GM20000 (cell line): ENCODE measurements at regions not wholly inside any gene's neighbourhood (a gene's known extent, or its start where the extent isn't known, plus 50 kb on each side); places are given as distances from the start of the nearest gene placed in this dataset.

Source experiments
- DNase-seq: peaks from one replicate; pipeline ENCODE4 v3.0.0; 2012; ENCODE audit warnings: low spot score
- TF ChIP-seq, protein P1 (sequence below): IDR thresholded peaks from 2 replicates; pipeline ENCODE4 v1.5.1; 2012; ENCODE audit warnings: mild to moderate bottlenecking, control low read depth; ENCODE audit errors: extremely low read depth, missing control alignments

DNA sequence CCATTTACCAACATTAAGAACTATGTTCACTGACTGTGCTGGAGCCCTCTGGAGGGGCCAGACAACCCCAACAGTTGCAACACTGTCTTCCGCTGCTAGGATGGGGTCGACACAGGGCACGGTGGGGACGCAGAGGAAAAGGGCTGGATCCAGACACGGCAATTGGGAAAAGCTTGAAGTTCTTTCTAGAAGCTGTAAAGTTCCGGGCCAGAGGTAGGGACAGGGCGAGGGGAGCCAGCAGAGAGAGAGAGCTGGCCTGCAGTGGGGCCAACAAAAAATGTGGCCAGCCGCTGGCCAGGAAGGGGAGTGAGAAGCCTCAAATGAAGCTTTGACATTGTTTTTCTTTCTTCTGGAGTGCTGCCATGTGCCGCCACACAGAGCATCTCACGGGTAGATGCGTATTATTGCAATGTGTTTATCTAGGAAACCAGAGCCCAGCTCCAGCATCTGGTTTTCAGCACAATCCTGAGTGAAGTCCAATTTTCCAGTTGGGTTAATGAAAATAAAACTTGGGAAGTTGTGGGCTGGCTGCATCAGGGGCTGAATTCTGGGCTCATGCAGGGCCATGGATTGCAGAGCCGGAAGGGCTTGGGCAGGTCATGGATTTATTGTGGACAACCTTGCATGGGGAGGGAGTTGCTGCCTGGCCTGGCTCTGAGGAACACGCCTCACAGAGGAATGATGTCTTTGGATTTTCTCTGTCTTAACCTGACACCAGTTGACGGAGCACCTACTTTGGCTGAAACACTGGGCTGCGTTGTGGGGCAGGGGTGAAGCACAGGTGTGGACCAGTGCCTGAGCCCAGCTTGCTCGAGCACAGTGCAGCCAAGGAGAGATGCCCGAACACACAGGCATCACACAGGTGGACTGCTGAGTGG is 67.6 kb upstream of the AMPD3 start:
- no peak for DNase-seq

GRCh38 chr11:10388101-10388500 is 67.0 kb upstream of the AMPD3 start:
- no peak for DNase-seq
- TF ChIP-seq, protein P1, sequence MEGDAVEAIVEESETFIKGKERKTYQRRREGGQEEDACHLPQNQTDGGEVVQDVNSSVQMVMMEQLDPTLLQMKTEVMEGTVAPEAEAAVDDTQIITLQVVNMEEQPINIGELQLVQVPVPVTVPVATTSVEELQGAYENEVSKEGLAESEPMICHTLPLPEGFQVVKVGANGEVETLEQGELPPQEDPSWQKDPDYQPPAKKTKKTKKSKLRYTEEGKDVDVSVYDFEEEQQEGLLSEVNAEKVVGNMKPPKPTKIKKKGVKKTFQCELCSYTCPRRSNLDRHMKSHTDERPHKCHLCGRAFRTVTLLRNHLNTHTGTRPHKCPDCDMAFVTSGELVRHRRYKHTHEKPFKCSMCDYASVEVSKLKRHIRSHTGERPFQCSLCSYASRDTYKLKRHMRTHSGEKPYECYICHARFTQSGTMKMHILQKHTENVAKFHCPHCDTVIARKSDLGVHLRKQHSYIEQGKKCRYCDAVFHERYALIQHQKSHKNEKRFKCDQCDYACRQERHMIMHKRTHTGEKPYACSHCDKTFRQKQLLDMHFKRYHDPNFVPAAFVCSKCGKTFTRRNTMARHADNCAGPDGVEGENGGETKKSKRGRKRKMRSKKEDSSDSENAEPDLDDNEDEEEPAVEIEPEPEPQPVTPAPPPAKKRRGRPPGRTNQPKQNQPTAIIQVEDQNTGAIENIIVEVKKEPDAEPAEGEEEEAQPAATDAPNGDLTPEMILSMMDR = no peak

More for the DNA sequence above, 67.6 kb upstream of the AMPD3 start:
- TF ChIP-seq, protein P1 = no peak

DNA sequence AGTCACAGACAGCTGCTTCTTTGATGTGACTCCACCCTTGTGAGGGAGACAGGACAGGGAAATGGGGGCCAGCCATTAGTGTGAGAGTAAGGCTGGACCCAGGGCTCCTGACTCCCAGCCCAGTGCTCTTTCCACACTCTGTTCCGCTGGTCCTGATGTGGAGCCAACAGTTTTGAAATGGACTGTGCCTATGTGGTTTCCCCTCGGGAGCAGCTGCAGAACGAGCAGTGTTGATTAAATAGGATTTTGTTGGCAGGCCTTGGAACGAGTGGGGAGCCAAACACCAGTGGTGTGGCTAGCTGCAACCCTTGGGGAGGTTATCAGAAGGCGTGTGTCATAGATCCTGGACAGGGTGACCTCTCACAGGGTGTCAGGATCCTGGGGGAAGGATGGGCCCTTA is 66.5 kb upstream of the AMPD3 start:
- TF ChIP-seq, protein P1 = no peak
- no peak for DNase-seq

- TF ChIP-seq, protein P1 = no peak
- no peak for DNase-seq
Measured at GRCh38 chr11:10390375-10390774, 64.7 kb upstream of the AMPD3 start.

- TF ChIP-seq, protein P1 = no peak
- DNase-seq = no peak
Measured at GRCh38 chr11:10392095-10393079, 62.7 kb upstream of the AMPD3 start.

GRCh38 chr11:10394229-10395101 is 60.6 kb upstream of the AMPD3 start:
- no peak for DNase-seq
- TF ChIP-seq, protein P1 = no peak
